ENCODE measurements at regions not wholly inside any gene's neighbourhood (a gene's known extent, or its start where the extent isn't known, plus 50 kb on each side); places are given as distances from the start of the nearest gene placed in this dataset.

- DNase-seq, result no peak
Observed at GRCh38 chr9:21565155-21565554, 83.0 kb upstream of the IFNE start.

- no peak for DNase-seq
Observed at GRCh38 chr9:21567926-21568325, 85.8 kb upstream of the IFNE start.

- no peak for DNase-seq
Observed at GRCh38 chr9:21568484-21568883, 86.4 kb upstream of the IFNE start.

DNA sequence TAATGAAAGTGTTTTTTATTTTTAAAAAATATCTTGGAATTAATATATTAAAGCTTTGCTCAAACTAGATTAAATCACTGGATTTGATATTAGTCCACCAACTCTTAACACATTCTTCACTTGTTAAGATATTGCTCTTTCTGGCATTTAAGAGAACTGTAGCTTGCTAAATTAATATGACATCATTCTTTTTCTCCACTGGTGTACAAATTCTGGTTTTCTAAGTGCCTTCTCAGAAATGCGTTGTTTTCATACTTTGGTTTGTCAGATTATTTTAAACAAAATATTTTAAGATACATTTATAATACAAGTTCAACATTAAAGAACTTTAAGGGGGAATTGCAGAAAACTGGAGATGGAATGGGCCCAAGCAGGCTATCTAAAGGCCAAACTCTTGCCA, 87.6 kb upstream of the IFNE start:
- DNase-seq, result no peak

DNA sequence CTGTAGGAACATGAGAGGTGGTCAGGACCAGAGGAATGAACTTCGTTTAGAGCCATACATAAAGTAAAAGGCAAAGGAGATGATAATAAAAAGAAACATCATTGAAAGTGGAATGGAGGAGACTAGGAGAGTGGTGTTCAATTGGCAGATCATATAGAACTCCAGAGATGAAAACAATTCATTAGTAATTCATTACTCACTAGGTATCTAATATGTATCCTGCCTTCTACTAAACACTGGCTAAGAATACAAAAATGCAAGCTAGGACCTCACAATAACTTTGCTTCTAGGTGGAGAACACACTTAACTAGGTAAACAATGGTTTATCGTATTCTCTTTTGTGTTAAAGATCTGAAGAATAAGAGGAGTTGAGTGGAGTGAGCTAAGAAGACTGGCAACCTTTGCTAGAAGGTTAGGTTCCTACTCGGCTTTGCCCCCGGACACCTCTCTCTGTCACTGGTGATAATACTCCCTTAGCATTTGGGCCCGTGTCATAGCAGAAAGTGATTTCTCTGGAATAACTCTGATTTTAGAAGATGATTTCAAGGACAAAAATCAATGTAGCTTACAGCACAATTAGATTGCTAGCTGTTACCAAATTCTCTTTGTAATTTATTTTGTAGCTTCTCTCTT, 88.6 kb upstream of the IFNE start:
- DNase-seq, result no peak

GRCh38 chr9:21574261-21574660, 92.1 kb upstream of the IFNE start:
- DNase-seq, result no peak

DNA sequence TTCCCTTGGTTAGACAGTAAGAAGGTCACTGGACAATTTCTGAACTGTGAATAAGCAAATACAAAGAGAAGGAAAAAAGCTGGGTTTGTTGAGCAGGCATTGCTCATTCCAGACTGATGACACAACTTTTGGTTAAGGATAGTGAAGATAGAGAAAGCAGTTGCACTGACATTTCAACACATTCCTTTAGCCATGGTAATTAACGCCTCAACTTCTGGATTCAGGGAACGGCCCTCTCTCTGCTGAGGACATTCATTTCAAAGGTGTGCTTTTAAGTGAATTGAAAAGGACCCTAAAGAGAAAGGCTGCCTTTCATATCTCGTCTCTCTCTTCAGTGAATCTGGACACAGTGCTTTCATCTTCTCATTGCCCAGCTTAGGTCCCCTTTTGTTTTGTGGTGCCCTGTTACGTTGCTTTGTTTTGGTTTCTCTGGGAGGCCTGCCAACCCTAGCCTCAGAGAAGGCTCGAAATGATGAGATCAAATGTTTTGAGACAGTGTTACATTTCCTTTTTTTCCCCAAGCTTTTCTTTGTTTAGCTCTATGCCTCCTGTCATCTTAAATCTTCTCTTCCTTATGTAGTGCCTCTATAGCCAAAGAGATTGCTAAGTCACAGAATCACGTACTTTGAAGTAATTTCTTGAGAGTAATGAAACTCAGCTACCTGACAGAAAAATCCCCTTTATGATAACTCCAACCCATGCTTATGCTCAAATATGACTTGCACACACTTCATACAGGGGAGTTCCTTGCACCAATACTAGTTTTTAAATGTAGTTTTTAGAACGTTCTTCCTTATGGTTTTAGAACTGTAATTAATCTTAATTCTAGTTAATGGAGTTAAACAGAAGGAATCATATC, 94.4 kb upstream of the IFNE start:
- peak; percentile 50 for DNase-seq

DNA sequence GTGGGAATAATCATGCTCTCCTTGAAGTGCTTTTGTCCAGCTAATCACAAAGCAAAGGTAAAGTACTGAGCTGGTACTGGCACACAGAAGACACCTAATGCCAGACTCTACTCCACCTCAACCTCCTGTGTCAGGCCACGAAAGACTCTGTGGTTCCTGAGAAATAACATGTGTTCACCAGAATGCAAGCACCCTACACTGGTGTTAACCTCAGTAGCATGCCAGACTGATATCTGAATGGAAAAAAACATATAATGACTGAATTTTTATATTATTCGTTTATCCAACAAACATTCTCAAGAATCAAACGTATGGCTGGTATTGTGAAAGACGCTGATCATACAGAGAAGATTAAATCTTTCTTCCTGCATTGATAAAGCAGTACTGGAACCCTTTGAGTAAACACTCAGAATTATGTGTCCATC, 97.1 kb upstream of the IFNE start:
- peak; percentile 64 for DNase-seq

DNA sequence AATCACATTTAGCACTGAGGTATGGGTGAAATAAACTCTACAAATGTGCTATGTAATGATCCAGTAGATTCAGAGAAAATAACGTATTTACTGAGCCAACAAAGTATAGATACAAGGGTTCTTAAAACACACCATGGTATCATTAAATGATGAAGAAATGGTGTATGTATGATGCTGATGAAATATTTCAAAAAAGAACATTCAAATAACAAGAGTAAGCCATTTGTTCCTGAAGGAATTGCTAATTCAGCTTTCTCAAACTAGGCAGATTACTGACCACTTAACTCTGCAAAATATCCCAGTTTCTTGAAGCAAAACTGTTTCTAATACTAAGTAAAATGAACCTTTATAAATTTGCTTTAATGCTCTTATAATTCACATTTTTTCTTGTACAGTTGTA, 97.6 kb upstream of the IFNE start:
- no peak for DNase-seq

DNA sequence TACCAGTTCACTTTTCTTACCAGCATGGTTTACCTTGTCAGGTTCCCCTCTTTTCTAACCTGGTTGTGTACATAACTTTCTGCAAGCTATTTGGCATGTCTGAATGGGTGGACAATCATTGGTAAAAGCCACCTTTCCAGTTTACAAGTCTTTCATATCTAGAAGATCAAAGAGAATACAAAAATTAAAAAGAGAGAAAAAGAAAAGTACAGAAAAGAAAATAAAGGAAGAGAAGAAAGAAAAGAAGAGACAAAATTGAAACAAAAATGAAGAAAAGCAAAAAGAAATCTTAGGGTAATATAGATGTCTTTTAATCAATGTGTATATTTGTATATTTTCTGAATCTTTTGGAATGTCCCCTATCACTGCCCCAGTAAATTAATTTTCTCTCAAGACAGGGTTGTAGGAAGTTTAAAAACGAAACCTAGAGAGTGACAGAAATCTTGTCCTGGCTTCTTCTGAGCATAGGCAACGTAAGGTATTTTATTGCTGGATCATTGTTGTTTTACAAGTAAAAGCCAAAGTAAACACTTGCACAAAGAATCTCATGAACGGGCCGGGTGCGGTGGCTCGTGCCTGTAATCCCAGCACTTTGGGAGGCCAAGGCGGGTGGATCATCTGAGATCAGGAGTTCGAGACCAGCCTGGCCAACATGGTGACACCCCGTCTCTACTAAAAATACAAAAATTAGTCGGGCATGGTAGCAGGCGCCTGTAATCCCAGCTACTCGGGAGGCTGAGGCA, 98.7 kb upstream of the IFNE start:
- DNase-seq, result no peak

- DNase-seq, result no peak
Observed at GRCh38 chr9:21583628-21584377, 101.7 kb upstream of the IFNE start.

GRCh38 chr9:21584890-21585289, 102.8 kb upstream of the IFNE start:
- no peak for DNase-seq

DNA sequence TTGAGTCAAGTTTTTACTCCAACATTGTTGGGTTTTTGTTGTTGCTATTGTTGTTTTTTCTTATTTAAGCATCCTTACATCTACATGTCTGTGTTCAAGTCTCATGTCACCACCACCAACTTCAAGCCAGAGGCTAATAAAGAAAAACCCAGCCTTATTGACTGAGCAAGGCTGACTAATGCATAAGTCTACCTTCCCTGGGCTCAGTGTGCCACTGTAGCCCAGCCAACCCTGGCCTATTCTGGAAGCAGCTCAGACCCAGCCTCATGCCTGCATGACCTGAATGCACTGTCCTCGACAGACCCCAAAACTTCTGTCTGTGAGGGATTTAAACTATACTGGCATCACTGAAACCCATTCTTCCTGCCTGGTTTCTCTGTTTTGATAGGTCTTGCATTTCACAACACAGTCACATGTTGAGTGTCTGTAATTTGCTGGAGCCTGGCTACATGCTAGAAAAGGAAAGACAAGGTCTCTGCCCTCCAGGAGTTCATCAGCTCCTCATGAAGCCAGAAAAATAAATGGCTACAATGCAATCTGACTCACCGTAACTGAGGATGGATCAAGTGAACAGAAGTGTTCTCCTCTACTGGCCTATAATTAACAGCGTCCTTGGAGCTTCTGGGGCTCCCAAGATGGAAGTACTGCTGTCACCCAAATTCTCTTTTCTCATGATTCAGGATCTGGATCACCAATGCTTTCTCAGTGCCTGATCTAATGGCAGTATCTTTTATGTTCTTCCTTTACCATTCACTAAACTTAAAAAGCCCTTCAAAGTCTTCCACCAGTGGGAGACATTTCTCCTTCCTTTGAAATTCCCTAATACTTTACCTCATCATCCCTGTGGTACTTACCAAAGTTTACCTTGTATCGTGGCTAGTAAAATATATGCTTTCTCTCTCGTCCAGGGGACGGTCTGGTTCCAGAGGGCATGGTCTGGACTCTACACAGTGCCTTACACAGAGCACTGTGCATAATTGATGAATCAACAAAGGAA, 103.9 kb upstream of the IFNE start:
- no peak for DNase-seq

DNA sequence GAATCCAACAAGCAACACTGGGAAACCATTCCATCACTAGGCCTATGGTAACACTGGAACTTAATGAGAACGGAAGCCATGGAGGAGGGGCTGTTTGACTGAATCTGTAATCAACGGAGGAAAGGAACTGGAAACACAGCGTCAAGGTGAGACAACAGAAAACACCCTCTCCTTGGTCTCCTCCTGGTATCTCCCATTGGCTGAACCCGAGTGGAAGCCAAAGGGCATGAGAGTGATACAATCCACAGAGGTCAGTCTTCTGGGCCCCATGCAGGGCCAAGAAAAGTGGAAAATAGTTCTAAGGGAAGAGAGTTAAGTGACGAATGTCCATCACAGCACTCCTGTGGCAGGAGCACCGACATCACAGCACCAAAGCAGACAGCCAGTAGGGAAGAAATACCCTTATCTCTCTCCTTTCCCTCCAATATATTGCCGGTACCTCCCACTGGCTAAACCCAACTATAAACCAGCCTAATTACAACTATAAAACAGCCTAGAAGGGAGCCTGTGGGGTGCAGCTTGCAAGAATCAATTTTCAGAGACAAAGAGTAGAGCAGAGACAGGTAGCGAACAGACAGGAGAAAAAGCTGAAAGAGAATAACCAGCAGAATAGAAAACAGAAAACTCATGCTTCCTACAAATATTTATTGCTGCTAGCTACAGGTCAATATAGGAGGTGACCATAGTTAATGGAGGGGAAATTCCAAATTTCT, 107.4 kb upstream of the IFNE start:
- DNase-seq, result no peak

GRCh38 chr9:21590058-21590996, 108.2 kb upstream of the IFNE start:
- no peak for DNase-seq

GRCh38 chr9:21591221-21592062, 109.3 kb upstream of the IFNE start:
- DNase-seq, result peak; percentile 5

- DNase-seq, result no peak
Observed at GRCh38 chr9:21592063-21592338, 109.9 kb upstream of the IFNE start.

GRCh38 chr9:21597284-21597683, 115.2 kb upstream of the IFNE start:
- DNase-seq, result no peak

- DNase-seq, result no peak
Observed at GRCh38 chr9:21598749-21599148, 116.6 kb upstream of the IFNE start.

Data from CD4-positive, alpha-beta T cell treated with Interleukin-17A for 1 hour (primary cell).